ENCODE measurements at regions not wholly inside any gene's neighbourhood (a gene's known extent, or its start where the extent isn't known, plus 50 kb on each side); places are given as distances from the start of the nearest gene placed in this dataset.
A peak's percentile ranks its signal among the peaks of the same experiment; 100 is the strongest.

GRCh38 chr14:96727073-96727472 lies 70.1 kb upstream of the VRK1 start:
- no peaks in the 10 kb centered on the region for H3K9me3 ChIP-seq (ENCODE audit: control insufficient read depth, low read depth, low read length)
- no peak overlapping the region for H3K14ac ChIP-seq (ENCODE audit: insufficient read depth, low read length)
- Mint-ChIP-seq H3K27me3 (ENCODE audit: low read depth) (peaks cover 30% of the 10 kb centered on the region), H3K9me3 (peaks cover 3 to 6% of the 10 kb centered on the region in 2 experiments; a peak in 3 of 5 replicates), H3K36me3 (ENCODE audit: insufficient read depth in 1 of 3, low read depth in 3 of 3) (no peaks in the 10 kb centered on the region), H3K4me1 (peaks cover 0 to 6% of the 10 kb centered on the region in 2 experiments; a peak in 1 of 4 replicates), H3K27ac (0 out of 7 replicates have a peak overlapping the region, but pooled peaks of 1 of the 3 experiments have one; percentile 4), H3K4me3 (no peak overlapping the region)
- H2BK20ac ChIP-seq (ENCODE audit: low read depth, low read length, poor library complexity, severe bottlenecking) = no peak overlapping the region
- H4K20me1 ChIP-seq (ENCODE audit: control insufficient read depth, insufficient read depth, insufficient read length) = no peaks in the 10 kb centered on the region
- H3K27me3 ChIP-seq (ENCODE audit: insufficient read depth, low read length) = no peaks in the 10 kb centered on the region
- H3T11ph ChIP-seq (ENCODE audit: low read length) = no peak overlapping the region
- H4K5ac ChIP-seq (ENCODE audit: insufficient read length, low read depth, low read length) = no peak overlapping the region
- no peak overlapping the region for H2AFZ ChIP-seq (ENCODE audit: low read length)
- no peak for DNase-seq
- no peaks in the 10 kb centered on the region for H3K79me1 ChIP-seq (ENCODE audit: insufficient read depth, low read depth, low read length, poor library complexity, severe bottlenecking)
- no peak overlapping the region for H3K56ac ChIP-seq (ENCODE audit: insufficient read length, low read depth, low read length)
- H3K79me2 ChIP-seq (ENCODE audit: insufficient read depth, low read length) = no peaks in the 10 kb centered on the region
- H4K91ac ChIP-seq (ENCODE audit: insufficient read length, low read depth, low read length) = no peak overlapping the region
- H2BK15ac ChIP-seq (ENCODE audit: low read depth, low read length) = no peak overlapping the region
- no peak overlapping the region for H3K18ac ChIP-seq (ENCODE audit: insufficient read length, low read depth, low read length)
- TF ChIP-seq CTCF (conservative IDR thresholded peaks at IDR 0.05) = no peak
- H3K23ac ChIP-seq (ENCODE audit: insufficient read length, low read depth, low read length) = no peak overlapping the region
- no peaks in the 10 kb centered on the region for H3K4me1 ChIP-seq (ENCODE audit: insufficient read depth, low read length)
- H3K27ac ChIP-seq (ENCODE audit: insufficient read length, low read depth, low read length) = no peak overlapping the region
- no peak overlapping the region for H2BK5ac ChIP-seq (ENCODE audit: insufficient read length, low read length)
- H2AK5ac ChIP-seq (ENCODE audit: insufficient read length, low read length) = no peak overlapping the region
- no peak overlapping the region for H2BK120ac ChIP-seq (ENCODE audit: low read depth, low read length, poor library complexity, severe bottlenecking)
- no peak overlapping the region for H2BK12ac ChIP-seq (ENCODE audit: insufficient read length, low read depth, low read length)
- no peak overlapping the region for H3K4me2 ChIP-seq (ENCODE audit: insufficient read depth, insufficient read length, low read length)
- WGBS (ENCODE audit: extremely low coverage, insufficient read length, low lambda C conversion rate) = no CpG with 5 or more reads among the region's 2 CpGs
- H3K9ac ChIP-seq (ENCODE audit: extremely low read depth, insufficient read length, low read length) = no peak overlapping the region
- H3K23me2 ChIP-seq (ENCODE audit: insufficient read length, low read depth, low read length, poor library complexity, severe bottlenecking) = no peaks in the 10 kb centered on the region
- no peak overlapping the region for H4K8ac ChIP-seq (replicated peaks; ENCODE audit: insufficient read length, low read depth, low read length)
- no peak overlapping the region for H3K4ac ChIP-seq (ENCODE audit: low read depth, low read length)

Measured in H9 (cell line).